ENCODE measurements at regions not wholly inside any gene's neighbourhood (a gene's known extent, or its start where the extent isn't known, plus 50 kb on each side); places are given as distances from the start of the nearest gene placed in this dataset.

- TF ChIP-seq ZBTB7A (IDR thresholded peaks at IDR 0.05; ENCODE audit: low read depth) (no peak), REST (IDR thresholded peaks at IDR 0.05; ENCODE audit: low read depth) (no peak), CEBPB (IDR thresholded peaks at IDR 0.05) (no peak)
Measured at GRCh38 chr1:101566883-101567538, 330.2 kb downstream of the S1PR1 start.

- TF ChIP-seq RAD21 (IDR thresholded peaks at IDR 0.05; ENCODE audit: low read depth): peak; percentile 54
- TF ChIP-seq TCF12 (IDR thresholded peaks at IDR 0.05; ENCODE audit: low read depth): no peak
Measured at GRCh38 chr1:101567582-101568189, 330.9 kb downstream of the S1PR1 start.

- no peak for TF ChIP-seq MAX (IDR thresholded peaks at IDR 0.05)
- TF ChIP-seq USF1 (IDR thresholded peaks at IDR 0.05): no peak
- no peak for TF ChIP-seq ZBTB7A (IDR thresholded peaks at IDR 0.05; ENCODE audit: low read depth)
- no peak for TF ChIP-seq REST (IDR thresholded peaks at IDR 0.05; ENCODE audit: low read depth)
- TF ChIP-seq TCF12 (IDR thresholded peaks at IDR 0.05; ENCODE audit: low read depth): no peak
- TF ChIP-seq RAD21 (IDR thresholded peaks at IDR 0.05; ENCODE audit: low read depth): no peak
Measured at GRCh38 chr1:101587741-101588140, 350.9 kb downstream of the S1PR1 start.

- no peak for TF ChIP-seq ZBTB7A (IDR thresholded peaks at IDR 0.05; ENCODE audit: low read depth)
- TF ChIP-seq NFIC (IDR thresholded peaks at IDR 0.05): no peak
- TF ChIP-seq RAD21 (IDR thresholded peaks at IDR 0.05; ENCODE audit: low read depth): no peak
- no peak for TF ChIP-seq EP300 (IDR thresholded peaks at IDR 0.05; ENCODE audit: borderline replicate concordance)
- TF ChIP-seq USF1 (IDR thresholded peaks at IDR 0.05): no peak
- no peak for TF ChIP-seq EGR1 (IDR thresholded peaks at IDR 0.05)
- TF ChIP-seq YY1 (IDR thresholded peaks at IDR 0.05; ENCODE audit: low read depth): no peak
- TF ChIP-seq TEAD4 (IDR thresholded peaks at IDR 0.05): no peak
- TF ChIP-seq FOXM1 (IDR thresholded peaks at IDR 0.05; ENCODE audit: borderline replicate concordance, low read depth): no peak
- no peak for TF ChIP-seq TAF1 (IDR thresholded peaks at IDR 0.05; ENCODE audit: low read depth)
- TF ChIP-seq MAX (IDR thresholded peaks at IDR 0.05): no peak
- TF ChIP-seq CEBPB (IDR thresholded peaks at IDR 0.05): no peak
- TF ChIP-seq TCF12 (IDR thresholded peaks at IDR 0.05; ENCODE audit: low read depth): no peak
- TF ChIP-seq CREB1 (IDR thresholded peaks at IDR 0.05; ENCODE audit: low read depth): no peak
Measured at GRCh38 chr1:101588677-101589076, 351.9 kb downstream of the S1PR1 start.

- TF ChIP-seq USF1 (IDR thresholded peaks at IDR 0.05): no peak
- no peak for TF ChIP-seq ZBTB7A (IDR thresholded peaks at IDR 0.05; ENCODE audit: low read depth)
- no peak for TF ChIP-seq TAF1 (IDR thresholded peaks at IDR 0.05; ENCODE audit: low read depth)
Measured at GRCh38 chr1:101592845-101593244, 356.0 kb downstream of the S1PR1 start.

- TF ChIP-seq EGR1 (IDR thresholded peaks at IDR 0.05) (no peak), YY1 (IDR thresholded peaks at IDR 0.05; ENCODE audit: low read depth) (no peak), RAD21 (IDR thresholded peaks at IDR 0.05; ENCODE audit: low read depth) (no peak), TCF12 (IDR thresholded peaks at IDR 0.05; ENCODE audit: low read depth) (no peak), FOXM1 (IDR thresholded peaks at IDR 0.05; ENCODE audit: borderline replicate concordance, low read depth) (no peak), CEBPB (IDR thresholded peaks at IDR 0.05) (no peak), ZBTB7A (IDR thresholded peaks at IDR 0.05; ENCODE audit: low read depth) (no peak), TEAD4 (IDR thresholded peaks at IDR 0.05) (no peak), REST (IDR thresholded peaks at IDR 0.05; ENCODE audit: low read depth) (no peak), CREB1 (IDR thresholded peaks at IDR 0.05; ENCODE audit: low read depth) (no peak), EP300 (IDR thresholded peaks at IDR 0.05; ENCODE audit: borderline replicate concordance) (no peak), MAX (IDR thresholded peaks at IDR 0.05) (no peak), TAF1 (IDR thresholded peaks at IDR 0.05; ENCODE audit: low read depth) (no peak)
Measured at GRCh38 chr1:101595881-101596374, 359.1 kb downstream of the S1PR1 start.

Measured in Ishikawa (cell line).